PFSK-1 (cell line): ENCODE measurements at regions not wholly inside any gene's neighbourhood (a gene's known extent, or its start where the extent isn't known, plus 50 kb on each side); places are given as distances from the start of the nearest gene placed in this dataset.

Experiments
- POLR2AphosphoS5 ChIP-seq: IDR thresholded peaks from 2 replicates; pipeline ENCODE4 v1.6.1; 2012; ENCODE audit warnings: low read depth, mild to moderate bottlenecking, control low read depth, low read length, moderate library complexity
- REST ChIP-seq, 2 experiments: IDR thresholded peaks; 2 replicates each; pipeline versions ENCODE4 v1.6.1 to v1.8.0; 2011 to 2012; ENCODE audit warnings: low read depth in 2 of 2, low read length in 2 of 2, control low read depth in 1 of 2, inconsistent platforms in 1 of 2, mild to moderate bottlenecking in 1 of 2, moderate library complexity in 1 of 2; ENCODE audit not compliant: insufficient read depth in 1 of 2
- TAF1 ChIP-seq: IDR thresholded peaks from 2 replicates; pipeline ENCODE4 v1.6.1; 2012; ENCODE audit warnings: low read length, control low read depth, borderline replicate concordance; ENCODE audit not compliant: insufficient read depth

GRCh38 chr6:88220493-88220892 is 54.3 kb upstream of the CNR1 start:
- TF ChIP-seq TAF1 = no peak
- TF ChIP-seq POLR2AphosphoS5 = no peak
- TF ChIP-seq REST (IDR thresholded peaks at IDR 0.05; ENCODE audit: insufficient read depth in 1 of 2, low read depth in 2 of 2, low read length in 2 of 2) = peak; percentile 85 to 99
